Epithelial cell of esophagus (primary cell): ENCODE measurements at regions not wholly inside any gene's neighbourhood (a gene's known extent, or its start where the extent isn't known, plus 50 kb on each side); places are given as distances from the start of the nearest gene placed in this dataset.

ENCODE experiments used
- DNase-seq: peaks from one replicate; pipeline ENCODE4 v3.0.0; 2010; ENCODE audit warnings: low read depth
- H3K4me3 ChIP-seq: 2 replicates; pipeline ENCODE4 v1.5.1; 2011; ENCODE audit warnings: mild to moderate bottlenecking, low read length, control low read depth
- CTCF ChIP-seq: IDR thresholded peaks from 2 replicates; pipeline ENCODE4 v1.5.1; 2011; ENCODE audit warnings: low read depth, mild to moderate bottlenecking, low read length, control low read depth, inconsistent platforms; ENCODE audit not compliant: insufficient read depth; ENCODE audit errors: missing control alignments

- no peak for TF ChIP-seq CTCF
- DNase-seq = no peak
- H3K4me3 ChIP-seq = no peak overlapping the region
Measured at GRCh38 chr4:31391976-31392375, 671.8 kb downstream of the PCDH7 start.

GRCh38 chr4:31392923-31393322 lies 672.8 kb downstream of the PCDH7 start:
- no peak overlapping the region for H3K4me3 ChIP-seq
- TF ChIP-seq CTCF = no peak
- no peak for DNase-seq

- DNase-seq = no peak
- H3K4me3 ChIP-seq = no peak overlapping the region
- no peak for TF ChIP-seq CTCF
Measured at GRCh38 chr4:31408121-31408520, 688.0 kb downstream of the PCDH7 start.

GRCh38 chr4:31411565-31411964 lies 691.4 kb downstream of the PCDH7 start:
- H3K4me3 ChIP-seq = no peak overlapping the region
- no peak for TF ChIP-seq CTCF

GRCh38 chr4:31415629-31416028 lies 695.5 kb downstream of the PCDH7 start:
- no peak overlapping the region for H3K4me3 ChIP-seq
- no peak for TF ChIP-seq CTCF
- DNase-seq = no peak

More at GRCh38 chr4:31411565-31411964, 691.4 kb downstream of the PCDH7 start:
- DNase-seq = no peak

GRCh38 chr4:31416498-31416897 lies 696.3 kb downstream of the PCDH7 start:
- no peak for TF ChIP-seq CTCF
- DNase-seq = no peak
- no peak overlapping the region for H3K4me3 ChIP-seq

- H3K4me3 ChIP-seq = no peak overlapping the region
- DNase-seq = no peak
- no peak for TF ChIP-seq CTCF
Measured at GRCh38 chr4:31417040-31417439, 696.9 kb downstream of the PCDH7 start.
